ENCODE measurements at regions not wholly inside any gene's neighbourhood (a gene's known extent, or its start where the extent isn't known, plus 50 kb on each side); places are given as distances from the start of the nearest gene placed in this dataset.

GRCh38 chr10:130434446-130435385, 298.5 kb downstream of the GLRX3 start:
- Histone ChIP-seq H2BK15ac (ENCODE audit: low read depth, low read length) (no peak overlapping the region), H3K14ac (ENCODE audit: insufficient read depth, low read length) (no peak overlapping the region), H3K4me2 (ENCODE audit: insufficient read depth, insufficient read length, low read length) (no peak overlapping the region), H3K9me3 (ENCODE audit: control insufficient read depth, low read depth, low read length) (no peaks in the 10 kb centered on the region), H3K23ac (ENCODE audit: insufficient read length, low read depth, low read length) (no peak overlapping the region), H2AFZ (ENCODE audit: low read length) (no peak overlapping the region), H3K27me3 (ENCODE audit: insufficient read depth, low read length) (no peaks in the 10 kb centered on the region), H2AK5ac (ENCODE audit: insufficient read length, low read length) (no peak overlapping the region), H2BK12ac (ENCODE audit: insufficient read length, low read depth, low read length) (no peak overlapping the region), H2BK5ac (ENCODE audit: insufficient read length, low read length) (no peak overlapping the region), H3K9ac (ENCODE audit: extremely low read depth, insufficient read length, low read length) (no peak overlapping the region), H3K23me2 (ENCODE audit: insufficient read length, low read depth, low read length, poor library complexity, severe bottlenecking) (no peaks in the 10 kb centered on the region), H3K79me2 (ENCODE audit: insufficient read depth, low read length) (no peaks in the 10 kb centered on the region), H3K18ac (ENCODE audit: insufficient read length, low read depth, low read length) (no peak overlapping the region), H4K8ac (replicated peaks; ENCODE audit: insufficient read length, low read depth, low read length) (no peak overlapping the region), H3K56ac (ENCODE audit: insufficient read length, low read depth, low read length) (no peak overlapping the region), H2BK20ac (ENCODE audit: low read depth, low read length, poor library complexity, severe bottlenecking) (no peak overlapping the region), H4K20me1 (ENCODE audit: control insufficient read depth, insufficient read depth, insufficient read length) (no peaks in the 10 kb centered on the region), H4K5ac (ENCODE audit: insufficient read length, low read depth, low read length) (no peak overlapping the region), H4K91ac (ENCODE audit: insufficient read length, low read depth, low read length) (no peak overlapping the region), H3K4me1 (ENCODE audit: insufficient read depth, low read length) (no peaks in the 10 kb centered on the region), H3K79me1 (ENCODE audit: insufficient read depth, low read depth, low read length, poor library complexity, severe bottlenecking) (no peaks in the 10 kb centered on the region), H2BK120ac (ENCODE audit: low read depth, low read length, poor library complexity, severe bottlenecking) (no peak overlapping the region), H3T11ph (ENCODE audit: low read length) (no peak overlapping the region), H3K27ac (ENCODE audit: insufficient read length, low read depth, low read length) (no peak overlapping the region), H3K4ac (ENCODE audit: low read depth, low read length) (no peak overlapping the region)
- no CpG with 5 or more reads among the region's 14 CpGs for WGBS (ENCODE audit: extremely low coverage, insufficient read length, low lambda C conversion rate)
- H3K4me1 Mint-ChIP-seq: no peaks in the 10 kb centered on the region
- H3K27me3 Mint-ChIP-seq (ENCODE audit: low read depth): peaks cover 8% of the 10 kb centered on the region
- H3K9me3 Mint-ChIP-seq: peaks cover 4% of the 10 kb centered on the region in 2 experiments; a peak in 2 of 5 replicates
- no peak overlapping the region for H3K4me3 Mint-ChIP-seq
- TF ChIP-seq CTCF (conservative IDR thresholded peaks at IDR 0.05): no peak
- peak; percentile 12 for DNase-seq
- H3K36me3 Mint-ChIP-seq (ENCODE audit: insufficient read depth in 1 of 3, low read depth in 3 of 3): no peaks in the 10 kb centered on the region
- no peak overlapping the region; a peak in 1 of 7 replicates for H3K27ac Mint-ChIP-seq

Data from H9 (cell line).